ENCODE measurements at regions not wholly inside any gene's neighbourhood (a gene's known extent, or its start where the extent isn't known, plus 50 kb on each side); places are given as distances from the start of the nearest gene placed in this dataset.

GRCh38 chr13:23987331-23987894 lies 90.1 kb upstream of the C1QTNF9B start:
- TF ChIP-seq CTCF (conservative IDR thresholded peaks at IDR 0.05) (no peak), ZFX (IDR thresholded peaks at IDR 0.05) (no peak)
